Pancreas (tissue), 10 donors: ENCODE measurements at regions not wholly inside any gene's neighbourhood (a gene's known extent, or its start where the extent isn't known, plus 50 kb on each side); places are given as distances from the start of the nearest gene placed in this dataset.

ENCODE experiments used
- ATAC-seq, 4 donors: fragments of 200-7000 bp; cut with Tn5 transposase; one replicate each; pipeline versions ENCODE4 v1.8.0 to v1.9.1; 2020; ENCODE audit warnings: mild to moderate bottlenecking in 4 of 4, moderate library complexity in 4 of 4
- DNase-seq, 6 donors: peaks; one replicate each; pipeline ENCODE4 v3.0.0-alpha.2; 2020
- FAIRE-seq: peaks from 2 replicates; lab custom pipeline; 2012; peaks lifted over from hg19 to GRCh38; lab: Jason Lieb, UNC
- H3K27ac ChIP-seq, 4 donors: fragments of 200-600 bp; sonication (generic); 1 replicate in 3 of 4; 2 replicates in 1 of 4; pipeline versions ENCODE4 v1.5.0 to v1.8.0; 2020
- H3K27me3 ChIP-seq, 4 donors: fragments of 200-600 bp; one replicate each; pipeline ENCODE4 v1.8.0; 2021
- H3K36me3 ChIP-seq, 3 donors: fragments of 200-600 bp; sonication (generic) in 1 of 3; one replicate each; pipeline versions ENCODE4 v1.5.0 to v1.8.0; 2020 to 2021
- H3K4me1 ChIP-seq, 3 donors: fragments of 200-600 bp; one replicate each; pipeline ENCODE4 v1.8.0; 2021
- H3K4me3 ChIP-seq, 4 donors: fragments of 200-600 bp; sonication (generic) in 2 of 4; one replicate each; pipeline versions ENCODE4 v1.5.0 to v1.8.0; 2020 to 2021
- H3K9me3 ChIP-seq, 4 donors: fragments of 200-600 bp; one replicate each; pipeline ENCODE4 v1.8.0; 2021
- WGBS, 2 donors: extraction: QIAGEN DNeasy Blood & Tissue Kit; methylation state at CpG; one replicate each; pipeline ENCODE4 v1.1.7; 2013; 5-methylcytosine and 5-hydroxymethylcytosine counted together
- intact Hi-C, 3 donors: fragments of 100-400 bp; cut with DNase I; formaldehyde crosslinking; loops; one replicate each; pipeline versions ENCODE4 v1.11.1 to v1.14.2; 2022
- TF ChIP-seq, protein P1 (sequence below), 4 donors: fragments of 200-600 bp; sonication (generic) in 3 of 4; IDR thresholded peaks; one replicate each; pipeline versions ENCODE4 v1.5.0 to v1.8.0; 2021; ENCODE audit warnings: antibody characterized with exemption in 4 of 4
- donor health status: healthy with polysubstance abuse.
- donor health status: DM: no; HTN: no; CAD: no; lungs with moderate emphysema.
- donor health status: DM: no; HTN: no; CAD: no.
- donor health status: control.
- donor health status: control.
- donor health status: Bipolar disorder and iron deficiency.
- donor health status: DM: yes; HTN: yes; CAD: no.
- donor health status: DM: no; HTN: no; CAD: no.
- donor health status: DM: no; HTN: no; CAD: no.
- donor health status: DM: yes; HTN: yes; CAD: no.

DNA sequence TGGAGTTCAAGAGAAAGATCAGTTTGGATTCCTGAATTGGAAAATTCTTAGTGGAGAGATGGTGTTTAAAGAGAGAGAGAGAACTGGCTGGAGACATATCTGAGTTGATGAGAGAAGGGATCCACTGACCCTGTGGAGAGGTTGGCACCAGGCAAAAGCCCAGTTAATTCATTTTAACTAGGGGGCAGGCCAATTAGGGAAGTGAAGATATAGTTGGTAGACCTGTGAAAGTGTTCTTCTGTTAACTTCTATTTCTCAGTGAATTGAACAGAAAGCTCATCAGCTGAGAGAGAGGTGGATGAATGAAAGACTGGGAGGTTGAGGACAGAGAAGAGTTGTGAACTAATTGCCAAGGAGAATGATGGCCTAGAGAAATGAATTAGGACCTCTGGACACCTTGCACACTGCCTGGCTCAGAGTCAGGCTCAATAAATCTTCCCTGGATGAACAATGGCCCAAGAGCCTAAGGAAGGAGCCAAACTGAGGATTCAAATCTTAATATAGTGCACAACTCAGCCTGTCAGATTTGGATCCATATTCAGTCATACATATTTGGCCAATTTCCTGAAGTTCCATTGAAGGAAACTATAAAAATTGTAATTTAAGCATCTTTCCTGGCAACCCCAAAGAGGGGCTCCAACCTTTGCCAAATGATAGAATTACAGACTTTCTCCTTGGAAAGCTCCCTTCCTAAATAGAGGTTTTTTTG is 82.2 kb upstream of the RMDN2 start:
- no peak for FAIRE-seq
- Histone ChIP-seq H3K4me3 (no peak overlapping the region), H3K27ac (no peak overlapping the region), H3K4me1 (no peaks in the 10 kb centered on the region), H3K9me3 (no peaks in the 10 kb centered on the region), H3K27me3 (no peaks in the 10 kb centered on the region), H3K36me3 (no peaks in the 10 kb centered on the region)
- TF ChIP-seq, protein P1, sequence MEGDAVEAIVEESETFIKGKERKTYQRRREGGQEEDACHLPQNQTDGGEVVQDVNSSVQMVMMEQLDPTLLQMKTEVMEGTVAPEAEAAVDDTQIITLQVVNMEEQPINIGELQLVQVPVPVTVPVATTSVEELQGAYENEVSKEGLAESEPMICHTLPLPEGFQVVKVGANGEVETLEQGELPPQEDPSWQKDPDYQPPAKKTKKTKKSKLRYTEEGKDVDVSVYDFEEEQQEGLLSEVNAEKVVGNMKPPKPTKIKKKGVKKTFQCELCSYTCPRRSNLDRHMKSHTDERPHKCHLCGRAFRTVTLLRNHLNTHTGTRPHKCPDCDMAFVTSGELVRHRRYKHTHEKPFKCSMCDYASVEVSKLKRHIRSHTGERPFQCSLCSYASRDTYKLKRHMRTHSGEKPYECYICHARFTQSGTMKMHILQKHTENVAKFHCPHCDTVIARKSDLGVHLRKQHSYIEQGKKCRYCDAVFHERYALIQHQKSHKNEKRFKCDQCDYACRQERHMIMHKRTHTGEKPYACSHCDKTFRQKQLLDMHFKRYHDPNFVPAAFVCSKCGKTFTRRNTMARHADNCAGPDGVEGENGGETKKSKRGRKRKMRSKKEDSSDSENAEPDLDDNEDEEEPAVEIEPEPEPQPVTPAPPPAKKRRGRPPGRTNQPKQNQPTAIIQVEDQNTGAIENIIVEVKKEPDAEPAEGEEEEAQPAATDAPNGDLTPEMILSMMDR (IDR thresholded peaks at IDR 0.05) = no peak
- intact Hi-C loops = no loop called here
- no peak for DNase-seq
- no peak for ATAC-seq

DNA sequence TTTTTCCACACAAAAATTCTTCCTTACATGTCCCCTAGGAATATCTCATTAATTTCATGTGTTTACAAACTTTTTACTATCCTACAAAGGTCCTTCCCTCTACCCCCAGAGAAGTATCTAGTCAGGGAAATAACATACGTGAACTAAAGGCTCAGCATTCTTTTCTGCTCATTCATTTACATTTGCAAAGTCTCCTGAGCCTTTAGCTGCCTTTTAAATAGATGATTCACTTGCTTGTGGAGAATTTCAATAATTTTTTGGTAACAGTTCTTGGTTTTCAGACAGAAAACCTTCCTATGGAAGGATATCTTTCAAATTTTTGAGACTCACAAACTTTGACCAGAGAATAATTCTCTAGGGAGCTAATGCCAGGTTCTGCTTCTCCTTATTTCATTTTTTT is 81.5 kb upstream of the RMDN2 start:
- intact Hi-C loops = no loop called here
- Histone ChIP-seq H3K27ac (no peak overlapping the region), H3K4me3 (no peak overlapping the region), H3K4me1 (no peaks in the 10 kb centered on the region), H3K36me3 (no peaks in the 10 kb centered on the region), H3K27me3 (no peaks in the 10 kb centered on the region), H3K9me3 (no peaks in the 10 kb centered on the region)
- TF ChIP-seq, protein P1 (IDR thresholded peaks at IDR 0.05) = no peak
- DNase-seq (no peak), ATAC-seq (no peak), FAIRE-seq (no peak)
- 0 to 1% methylated on average over 1 of the region's 1 CpG for WGBS, 2 donors

DNA sequence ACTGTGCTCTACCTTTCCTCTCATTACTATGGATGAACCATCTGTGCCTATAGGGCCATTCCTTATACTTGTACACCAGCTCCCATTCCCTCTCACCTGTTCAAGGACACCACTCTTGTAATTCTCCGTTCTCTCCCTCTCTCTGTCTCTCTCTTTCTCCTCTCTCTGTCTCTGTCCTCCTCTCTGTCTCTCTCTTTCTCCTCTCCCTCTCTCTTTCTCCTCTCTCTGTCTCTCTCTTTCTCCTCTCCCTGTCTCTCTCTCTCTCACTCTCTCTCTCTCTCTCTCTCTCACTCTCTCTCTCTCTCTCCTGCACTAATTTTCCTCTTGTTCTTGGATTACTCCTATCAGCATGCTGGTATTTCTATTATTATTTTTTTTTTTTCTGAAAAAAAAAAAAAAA is 78.9 kb upstream of the RMDN2 start:
- Histone ChIP-seq H3K4me3 (no peak overlapping the region), H3K36me3 (no peaks in the 10 kb centered on the region), H3K9me3 (no peaks in the 10 kb centered on the region), H3K4me1 (no peaks in the 10 kb centered on the region), H3K27ac (no peak overlapping the region), H3K27me3 (no peaks in the 10 kb centered on the region)
- intact Hi-C loops = no loop called here
- WGBS, 2 donors = 43 to 57% methylated on average over 1 of the region's 1 CpG
- DNase-seq = no peak
- no peak for ATAC-seq
- TF ChIP-seq, protein P1 (IDR thresholded peaks at IDR 0.05) = no peak
- FAIRE-seq = no peak

DNA sequence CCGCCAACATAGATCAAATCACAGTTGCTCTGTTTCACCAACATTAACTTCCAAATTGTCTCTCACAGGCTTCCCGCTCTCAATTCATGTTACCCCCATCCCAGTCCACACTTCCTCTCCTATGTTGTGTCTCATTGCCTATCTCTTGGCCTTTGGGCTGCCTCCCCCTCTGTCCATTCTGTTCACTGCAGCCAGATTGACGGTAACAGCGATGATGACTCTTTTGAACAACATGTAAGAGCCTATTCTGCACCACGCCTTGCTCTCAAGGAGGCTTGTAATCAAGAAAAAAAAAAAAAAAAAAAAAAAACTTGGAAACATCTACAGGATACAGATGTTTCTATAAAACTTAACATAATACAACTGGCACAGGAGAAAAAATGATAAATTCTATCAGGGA is 77.3 kb upstream of the RMDN2 start:
- no peak for DNase-seq
- Histone ChIP-seq H3K9me3 (no peaks in the 10 kb centered on the region), H3K27ac (no peak overlapping the region), H3K4me3 (no peak overlapping the region), H3K36me3 (no peaks in the 10 kb centered on the region), H3K27me3 (no peaks in the 10 kb centered on the region), H3K4me1 (peaks cover 0 to 3% (median 0%) of the 10 kb centered on the region in 3 donors)
- intact Hi-C loops = no loop called here
- ATAC-seq = no peak
- no peak for FAIRE-seq
- TF ChIP-seq, protein P1 (IDR thresholded peaks at IDR 0.05) = no peak
- 88 to 96% methylated on average over 5 of the region's 5 CpGs for whole genome bisulfite sequencing, 2 donors

DNA sequence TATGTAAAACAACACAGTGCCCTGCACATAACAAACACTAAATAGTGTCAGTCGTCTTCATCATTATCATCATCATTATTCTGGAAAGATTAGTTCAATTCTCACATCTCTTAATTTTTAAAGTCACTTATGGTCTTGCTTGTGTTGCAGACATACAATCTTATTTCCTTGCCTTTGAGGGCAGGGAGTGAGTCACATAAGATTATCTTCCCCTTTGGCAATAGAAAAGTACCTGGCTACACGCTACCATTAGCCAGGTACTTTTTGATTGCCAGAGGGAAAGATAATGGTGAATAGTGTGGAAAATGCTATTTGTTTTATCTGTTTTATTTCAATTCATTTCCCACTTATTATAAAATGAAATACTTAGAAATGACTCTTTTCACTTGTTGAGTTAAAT is 76.6 kb upstream of the RMDN2 start:
- intact Hi-C loops = no loop called here
- 56 to 61% methylated on average over 2 of the region's 2 CpGs for WGBS, 2 donors
- Histone ChIP-seq H3K36me3 (no peaks in the 10 kb centered on the region), H3K4me1 (peaks cover 0 to 3% (median 0%) of the 10 kb centered on the region in 3 donors), H3K27ac (no peak overlapping the region), H3K4me3 (no peak overlapping the region), H3K9me3 (no peaks in the 10 kb centered on the region), H3K27me3 (no peaks in the 10 kb centered on the region)
- DNase-seq (no peak), ATAC-seq (no peak), FAIRE-seq (no peak)
- TF ChIP-seq, protein P1 (IDR thresholded peaks at IDR 0.05) = no peak
